ENCODE measurements at regions not wholly inside any gene's neighbourhood (a gene's known extent, or its start where the extent isn't known, plus 50 kb on each side); places are given as distances from the start of the nearest gene placed in this dataset.

DNA sequence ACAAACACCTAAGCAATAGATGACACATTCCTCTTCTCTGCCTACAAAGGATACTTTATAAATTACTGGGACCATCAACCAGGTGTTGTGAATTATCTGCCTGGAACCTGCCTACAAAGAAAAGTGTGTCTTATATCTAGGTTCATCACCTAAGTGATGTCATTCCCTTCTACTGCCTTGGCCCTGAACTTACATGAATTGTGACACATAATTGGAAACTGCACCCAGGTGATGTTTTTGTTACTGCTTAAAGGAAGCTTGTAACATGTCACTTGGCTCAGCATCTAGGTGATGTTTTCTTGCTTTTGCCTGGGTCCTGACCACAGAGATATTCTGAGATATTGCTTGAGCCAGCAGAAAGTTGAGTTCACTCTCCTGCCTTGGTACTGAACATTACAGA is 870.5 kb upstream of the TSPY4 start:
- Histone ChIP-seq H3K4me1 (ENCODE audit: control insufficient read depth in 2 of 2, insufficient read depth in 2 of 2, low read length in 1 of 2) (no peaks in the 10 kb centered on the region), H3K36me3 (ENCODE audit: control insufficient read depth in 2 of 2, insufficient read depth in 2 of 2, low read length in 1 of 2) (no peaks in the 10 kb centered on the region), H3K27me3 (ENCODE audit: control insufficient read depth in 1 of 2, insufficient read depth in 2 of 2, low read length in 2 of 2) (no peaks in the 10 kb centered on the region), H3K9me3 (ENCODE audit: control insufficient read depth in 2 of 2, insufficient read depth in 1 of 2, low read depth in 1 of 2, low read length in 1 of 2) (no peaks in the 10 kb centered on the region), H3K27ac (ENCODE audit: low read depth in 2 of 2, low read length in 1 of 2) (no peak overlapping the region), H3K4me3 (ENCODE audit: low read depth in 1 of 2, low read length in 2 of 2) (no peak overlapping the region)

DNA sequence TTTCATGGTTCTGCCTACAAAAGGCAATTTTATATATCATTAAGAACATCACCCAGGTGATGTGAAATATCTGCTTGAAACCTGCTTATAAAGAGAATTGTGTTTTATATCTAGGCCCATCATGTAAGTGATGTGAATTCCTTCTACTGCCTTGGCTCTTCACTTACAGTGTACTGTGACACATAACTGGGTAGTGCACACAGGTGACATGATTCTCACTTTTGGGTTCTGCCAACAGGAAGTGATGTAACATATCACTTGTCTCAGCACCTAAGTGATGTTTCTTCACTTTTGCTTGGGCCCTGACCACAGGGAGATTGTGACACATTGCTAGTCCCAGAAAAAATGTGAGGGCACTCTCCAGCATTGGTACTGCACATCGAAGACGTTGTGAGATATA is 867.0 kb upstream of the TSPY4 start:
- WGBS, 2 donors, result 35 to 75% methylated on average over 2 of the region's 2 CpGs
- Histone ChIP-seq H3K4me1 (ENCODE audit: control insufficient read depth in 2 of 2, insufficient read depth in 2 of 2, low read length in 1 of 2) (no peaks in the 10 kb centered on the region), H3K4me3 (ENCODE audit: low read depth in 1 of 2, low read length in 2 of 2) (no peak overlapping the region), H3K27me3 (ENCODE audit: control insufficient read depth in 1 of 2, insufficient read depth in 2 of 2, low read length in 2 of 2) (no peaks in the 10 kb centered on the region), H3K27ac (ENCODE audit: low read depth in 2 of 2, low read length in 1 of 2) (no peak overlapping the region), H3K36me3 (ENCODE audit: control insufficient read depth in 2 of 2, insufficient read depth in 2 of 2, low read length in 1 of 2) (no peaks in the 10 kb centered on the region), H3K9me3 (ENCODE audit: control insufficient read depth in 2 of 2, insufficient read depth in 1 of 2, low read depth in 1 of 2, low read length in 1 of 2) (no peaks in the 10 kb centered on the region)

DNA sequence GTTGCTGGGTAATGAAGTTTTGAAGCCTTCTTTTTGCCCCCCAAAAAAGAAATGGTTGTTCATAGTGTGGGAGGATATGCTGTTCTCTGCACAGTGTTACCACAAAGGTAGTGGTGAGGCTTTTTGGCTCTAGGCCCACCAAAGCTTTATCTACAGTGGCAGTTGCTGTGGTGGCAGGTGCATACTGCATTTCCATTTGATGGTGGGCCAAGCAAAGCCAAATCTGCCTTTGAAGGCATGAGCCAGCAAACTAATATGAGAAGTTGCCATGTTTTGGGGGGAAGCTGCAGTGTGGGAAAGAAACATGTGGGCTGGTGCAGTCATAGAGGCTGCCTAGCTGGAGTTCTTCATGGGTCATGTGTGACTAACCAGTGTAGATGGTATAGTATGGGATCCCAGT is 858.1 kb upstream of the TSPY4 start:
- H3K4me1 ChIP-seq (ENCODE audit: control insufficient read depth in 2 of 2, insufficient read depth in 2 of 2, low read length in 1 of 2), result no peaks in the 10 kb centered on the region
- H3K9me3 ChIP-seq (ENCODE audit: control insufficient read depth in 2 of 2, insufficient read depth in 1 of 2, low read depth in 1 of 2, low read length in 1 of 2), result no peaks in the 10 kb centered on the region
- no peaks in the 10 kb centered on the region for H3K36me3 ChIP-seq (ENCODE audit: control insufficient read depth in 2 of 2, insufficient read depth in 2 of 2, low read length in 1 of 2)
- H3K27ac ChIP-seq (ENCODE audit: low read depth in 2 of 2, low read length in 1 of 2), result no peak overlapping the region
- no peak overlapping the region for H3K4me3 ChIP-seq (ENCODE audit: low read depth in 1 of 2, low read length in 2 of 2)
- H3K27me3 ChIP-seq (ENCODE audit: control insufficient read depth in 1 of 2, insufficient read depth in 2 of 2, low read length in 2 of 2), result no peaks in the 10 kb centered on the region

DNA sequence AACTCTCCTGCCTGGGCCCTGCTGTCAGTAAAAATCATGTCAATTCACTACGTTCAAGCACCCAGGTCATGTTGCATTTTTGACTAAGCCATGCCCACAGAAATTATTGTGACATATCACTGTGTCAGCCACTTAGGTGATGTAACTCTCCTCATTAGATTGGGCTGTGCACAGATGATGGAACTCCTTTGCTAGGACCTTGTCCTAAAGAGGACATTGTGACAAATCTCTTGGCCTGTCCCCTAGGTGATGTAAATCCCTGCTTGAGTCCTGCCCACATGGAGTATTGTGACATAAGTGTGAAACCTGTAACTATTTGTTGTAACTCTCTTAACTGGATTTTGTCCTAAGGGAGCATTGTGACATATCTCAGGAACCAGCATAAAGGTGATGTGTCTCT is 848.3 kb upstream of the TSPY4 start:
- H3K9me3 ChIP-seq (ENCODE audit: control insufficient read depth in 2 of 2, insufficient read depth in 1 of 2, low read depth in 1 of 2, low read length in 1 of 2), result no peaks in the 10 kb centered on the region
- WGBS, 2 donors, result 61 to 83% methylated on average over 1 of the region's 1 CpG
- H3K27ac ChIP-seq (ENCODE audit: low read depth in 2 of 2, low read length in 1 of 2), result no peak overlapping the region

DNA sequence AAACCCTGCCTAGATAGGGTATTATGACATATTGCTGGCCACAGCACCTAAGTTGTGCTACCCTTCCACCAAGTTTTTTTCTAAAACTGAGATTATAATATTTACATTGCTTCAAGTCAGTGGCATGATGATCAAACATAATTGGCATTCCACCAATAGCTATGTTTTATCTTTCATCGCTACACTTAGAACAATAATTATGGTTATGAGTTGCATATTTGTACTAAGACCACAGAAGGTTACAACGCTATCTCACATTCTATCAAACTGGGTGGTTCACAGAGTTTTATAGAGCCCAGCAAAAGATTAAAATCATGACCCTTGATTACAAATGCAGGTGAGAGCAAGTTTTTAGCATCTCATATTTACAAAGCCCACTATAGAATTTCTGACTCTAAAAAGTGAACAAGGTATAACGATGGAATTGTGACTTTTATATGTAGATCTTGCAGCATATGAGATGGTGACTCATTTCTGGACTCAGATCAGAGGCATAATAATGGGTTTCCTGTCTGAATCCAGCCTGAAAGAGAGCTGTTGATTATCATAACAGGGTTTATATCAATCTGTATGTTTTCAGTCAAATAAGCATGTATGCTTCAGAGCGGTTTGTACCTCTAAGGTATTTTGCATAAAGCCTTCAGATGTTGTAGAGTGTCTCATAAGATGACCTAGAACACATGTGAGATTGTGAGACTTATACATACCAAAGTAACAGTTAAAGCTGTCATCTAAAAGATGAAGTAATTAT is 847.2 kb upstream of the TSPY4 start:
- Histone ChIP-seq H3K27me3 (ENCODE audit: control insufficient read depth in 1 of 2, insufficient read depth in 2 of 2, low read length in 2 of 2) (no peaks in the 10 kb centered on the region), H3K36me3 (ENCODE audit: control insufficient read depth in 2 of 2, insufficient read depth in 2 of 2, low read length in 1 of 2) (no peaks in the 10 kb centered on the region), H3K27ac (ENCODE audit: low read depth in 2 of 2, low read length in 1 of 2) (no peak overlapping the region), H3K4me3 (ENCODE audit: low read depth in 1 of 2, low read length in 2 of 2) (no peak overlapping the region), H3K4me1 (ENCODE audit: control insufficient read depth in 2 of 2, insufficient read depth in 2 of 2, low read length in 1 of 2) (no peaks in the 10 kb centered on the region), H3K9me3 (ENCODE audit: control insufficient read depth in 2 of 2, insufficient read depth in 1 of 2, low read depth in 1 of 2, low read length in 1 of 2) (no peaks in the 10 kb centered on the region)
- 46 to 60% methylated on average over 3 to 4 of the region's 4 CpGs for WGBS, 2 donors

More for the DNA sequence above, 848.3 kb upstream of the TSPY4 start:
- no peak overlapping the region for H3K4me3 ChIP-seq (ENCODE audit: low read depth in 1 of 2, low read length in 2 of 2)
- no peaks in the 10 kb centered on the region for H3K36me3 ChIP-seq (ENCODE audit: control insufficient read depth in 2 of 2, insufficient read depth in 2 of 2, low read length in 1 of 2)
- H3K27me3 ChIP-seq (ENCODE audit: control insufficient read depth in 1 of 2, insufficient read depth in 2 of 2, low read length in 2 of 2), result no peaks in the 10 kb centered on the region
- H3K4me1 ChIP-seq (ENCODE audit: control insufficient read depth in 2 of 2, insufficient read depth in 2 of 2, low read length in 1 of 2), result no peaks in the 10 kb centered on the region

DNA sequence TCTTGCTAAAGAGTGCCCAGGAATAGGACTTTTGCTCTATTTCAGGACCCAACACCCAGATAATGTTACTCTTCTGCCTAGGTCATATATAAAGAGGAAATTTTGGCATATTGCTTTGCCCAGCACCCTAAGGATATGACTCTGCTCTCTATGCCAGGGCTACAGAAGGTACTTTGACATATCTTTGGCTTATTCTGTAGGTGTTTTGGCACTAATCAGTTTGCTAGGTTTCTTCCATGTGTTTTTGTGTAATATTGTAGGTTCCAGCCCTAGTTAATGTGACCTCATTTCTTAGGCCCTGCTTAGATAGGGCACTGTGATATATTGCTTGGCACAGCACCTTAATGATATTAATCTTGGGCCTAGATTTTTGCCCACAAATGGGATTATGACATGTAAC is 842.9 kb upstream of the TSPY4 start:
- Histone ChIP-seq H3K4me3 (ENCODE audit: low read depth in 1 of 2, low read length in 2 of 2) (no peak overlapping the region), H3K36me3 (ENCODE audit: control insufficient read depth in 2 of 2, insufficient read depth in 2 of 2, low read length in 1 of 2) (no peaks in the 10 kb centered on the region), H3K27me3 (ENCODE audit: control insufficient read depth in 1 of 2, insufficient read depth in 2 of 2, low read length in 2 of 2) (no peaks in the 10 kb centered on the region), H3K4me1 (ENCODE audit: control insufficient read depth in 2 of 2, insufficient read depth in 2 of 2, low read length in 1 of 2) (no peaks in the 10 kb centered on the region), H3K27ac (ENCODE audit: low read depth in 2 of 2, low read length in 1 of 2) (no peak overlapping the region), H3K9me3 (ENCODE audit: control insufficient read depth in 2 of 2, insufficient read depth in 1 of 2, low read depth in 1 of 2, low read length in 1 of 2) (no peaks in the 10 kb centered on the region)

DNA sequence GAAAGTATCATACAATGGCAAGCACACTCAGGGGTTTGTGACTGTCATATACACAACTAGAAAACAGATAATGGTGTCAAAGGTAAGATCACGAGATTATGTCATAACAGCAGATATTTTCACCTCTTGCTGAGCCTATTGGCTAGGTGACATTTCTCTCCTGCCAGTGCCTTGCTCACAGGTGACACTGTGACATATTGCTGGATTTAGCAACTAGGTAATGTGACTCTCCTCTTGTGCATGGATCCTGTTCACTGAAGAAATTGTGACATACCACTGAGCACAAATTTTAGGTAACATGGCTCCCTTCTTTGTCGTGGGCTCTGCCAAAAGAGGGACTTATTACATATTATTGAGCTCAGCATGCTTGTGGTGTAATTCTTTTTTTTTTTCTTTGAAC is 842.0 kb upstream of the TSPY4 start:
- Histone ChIP-seq H3K9me3 (ENCODE audit: control insufficient read depth in 2 of 2, insufficient read depth in 1 of 2, low read depth in 1 of 2, low read length in 1 of 2) (no peaks in the 10 kb centered on the region), H3K4me3 (ENCODE audit: low read depth in 1 of 2, low read length in 2 of 2) (no peak overlapping the region), H3K27me3 (ENCODE audit: control insufficient read depth in 1 of 2, insufficient read depth in 2 of 2, low read length in 2 of 2) (no peaks in the 10 kb centered on the region), H3K27ac (ENCODE audit: low read depth in 2 of 2, low read length in 1 of 2) (no peak overlapping the region), H3K4me1 (ENCODE audit: control insufficient read depth in 2 of 2, insufficient read depth in 2 of 2, low read length in 1 of 2) (no peaks in the 10 kb centered on the region), H3K36me3 (ENCODE audit: control insufficient read depth in 2 of 2, insufficient read depth in 2 of 2, low read length in 1 of 2) (no peaks in the 10 kb centered on the region)
- WGBS, 2 donors, result 36 to 50% methylated on average over 1 to 2 of the region's 2 CpGs

DNA sequence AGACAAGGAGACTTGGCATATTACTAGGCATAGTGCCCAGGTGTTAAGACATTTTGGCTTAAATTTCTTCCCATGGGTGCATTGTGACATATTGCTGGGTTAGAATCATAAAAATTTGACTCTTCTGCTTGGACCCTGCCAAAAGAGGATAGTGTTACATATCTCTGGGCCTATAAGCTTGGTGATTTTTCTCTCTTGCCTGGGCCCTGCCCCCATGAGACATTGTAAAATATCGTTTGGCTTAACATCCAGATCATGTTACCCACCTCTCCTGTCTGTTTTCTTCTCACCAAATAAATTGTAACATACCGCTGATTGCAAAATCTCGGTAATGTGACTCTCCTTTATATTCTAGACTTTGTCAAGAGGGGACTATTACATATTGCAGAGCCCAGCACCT is 836.4 kb upstream of the TSPY4 start:
- H3K9me3 ChIP-seq (ENCODE audit: control insufficient read depth in 2 of 2, insufficient read depth in 1 of 2, low read depth in 1 of 2, low read length in 1 of 2), result no peaks in the 10 kb centered on the region
- H3K4me3 ChIP-seq (ENCODE audit: low read depth in 1 of 2, low read length in 2 of 2), result no peak overlapping the region
- 65 to 100% methylated on average over 2 to 3 of the region's 3 CpGs for WGBS, 2 donors
- H3K36me3 ChIP-seq (ENCODE audit: control insufficient read depth in 2 of 2, insufficient read depth in 2 of 2, low read length in 1 of 2), result no peaks in the 10 kb centered on the region
- H3K4me1 ChIP-seq (ENCODE audit: control insufficient read depth in 2 of 2, insufficient read depth in 2 of 2, low read length in 1 of 2), result no peaks in the 10 kb centered on the region
- H3K27me3 ChIP-seq (ENCODE audit: control insufficient read depth in 1 of 2, insufficient read depth in 2 of 2, low read length in 2 of 2), result no peaks in the 10 kb centered on the region
- no peak overlapping the region for H3K27ac ChIP-seq (ENCODE audit: low read depth in 2 of 2, low read length in 1 of 2)

DNA sequence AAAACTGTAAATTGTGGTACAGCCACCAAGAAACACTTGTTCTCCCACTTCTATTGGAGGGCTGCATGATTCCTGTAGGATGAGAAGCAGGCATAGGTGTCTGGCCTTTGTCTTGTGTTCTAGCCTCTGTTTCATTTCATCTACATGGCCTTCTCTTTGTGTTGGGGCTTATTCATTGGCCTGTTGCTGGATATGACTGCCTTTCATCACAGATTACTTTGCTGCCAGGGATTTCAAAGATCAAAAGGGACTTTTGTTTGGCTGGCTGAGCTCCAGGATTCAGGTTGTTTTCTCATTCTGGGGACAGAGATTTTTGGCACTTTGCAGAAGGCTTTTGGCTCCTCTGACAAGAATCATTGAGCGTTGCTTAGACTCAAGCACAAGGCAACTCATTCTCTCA is 803.8 kb upstream of the TSPY4 start:
- Histone ChIP-seq H3K27ac (ENCODE audit: low read depth in 2 of 2, low read length in 1 of 2) (no peak overlapping the region), H3K9me3 (ENCODE audit: control insufficient read depth in 2 of 2, insufficient read depth in 1 of 2, low read depth in 1 of 2, low read length in 1 of 2) (no peaks in the 10 kb centered on the region), H3K4me1 (ENCODE audit: control insufficient read depth in 2 of 2, insufficient read depth in 2 of 2, low read length in 1 of 2) (no peaks in the 10 kb centered on the region), H3K27me3 (ENCODE audit: control insufficient read depth in 1 of 2, insufficient read depth in 2 of 2, low read length in 2 of 2) (no peaks in the 10 kb centered on the region), H3K36me3 (ENCODE audit: control insufficient read depth in 2 of 2, insufficient read depth in 2 of 2, low read length in 1 of 2) (no peaks in the 10 kb centered on the region), H3K4me3 (ENCODE audit: low read depth in 1 of 2, low read length in 2 of 2) (no peak overlapping the region)
- WGBS, 2 donors, result 31% methylated on average over 1 of the region's 1 CpG; no CpG with 5 or more reads in 1 of the 2 donors

DNA sequence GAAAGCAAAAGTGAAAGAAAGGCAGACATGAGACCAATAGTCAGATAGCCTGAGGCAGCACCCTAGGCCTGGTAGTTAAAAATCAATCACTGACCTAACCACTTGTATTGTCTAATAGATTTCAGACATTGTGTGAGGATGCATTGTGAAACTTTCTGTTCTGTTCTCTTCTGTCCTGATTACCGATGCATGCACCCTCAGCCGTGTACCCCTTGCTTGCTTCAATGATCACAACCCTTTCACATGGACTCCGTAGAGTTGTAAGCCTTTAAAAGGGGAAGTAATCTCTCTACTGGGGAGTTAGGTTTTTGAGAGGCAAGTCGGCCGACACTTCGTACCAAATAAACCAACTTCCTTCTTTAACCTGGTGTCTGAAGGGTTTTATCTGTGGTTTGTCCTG is 801.6 kb upstream of the TSPY4 start:
- 88% methylated on average over 6 of the region's 6 CpGs; no CpG with 5 or more reads in 1 of the 2 donors for WGBS, 2 donors
- H3K27me3 ChIP-seq (ENCODE audit: control insufficient read depth in 1 of 2, insufficient read depth in 2 of 2, low read length in 2 of 2), result no peaks in the 10 kb centered on the region
- H3K4me3 ChIP-seq (ENCODE audit: low read depth in 1 of 2, low read length in 2 of 2), result no peak overlapping the region
- H3K4me1 ChIP-seq (ENCODE audit: control insufficient read depth in 2 of 2, insufficient read depth in 2 of 2, low read length in 1 of 2), result no peaks in the 10 kb centered on the region
- H3K36me3 ChIP-seq (ENCODE audit: control insufficient read depth in 2 of 2, insufficient read depth in 2 of 2, low read length in 1 of 2), result no peaks in the 10 kb centered on the region
- H3K27ac ChIP-seq (ENCODE audit: low read depth in 2 of 2, low read length in 1 of 2), result no peak overlapping the region
- no peaks in the 10 kb centered on the region for H3K9me3 ChIP-seq (ENCODE audit: control insufficient read depth in 2 of 2, insufficient read depth in 1 of 2, low read depth in 1 of 2, low read length in 1 of 2)

Data from esophagus (tissue), 2 donors.